ENCODE measurements at regions not wholly inside any gene's neighbourhood (a gene's known extent, or its start where the extent isn't known, plus 50 kb on each side); places are given as distances from the start of the nearest gene placed in this dataset.

- Histone ChIP-seq H4K20me1 (replicated peaks; ENCODE audit: control insufficient read depth, extremely low read depth, insufficient read depth, low read length) (no peaks in the 10 kb centered on the region), H3K9me3 (replicated peaks; ENCODE audit: control insufficient read depth, insufficient read depth, low read length) (no peaks in the 10 kb centered on the region), H3K9me1 (replicated peaks; ENCODE audit: control insufficient read depth, extremely low read depth, insufficient read depth, low read length) (no peaks in the 10 kb centered on the region), H3K4me2 (ENCODE audit: insufficient read depth, low read length) (no peak overlapping the region), H3K4me3 (replicated peaks in 1 of 3; ENCODE audit: insufficient read depth in 1 of 3, low read depth in 1 of 3, low read length in 3 of 3) (no peak overlapping the region), H3K27me3 (ENCODE audit: control insufficient read depth in 2 of 2, insufficient read depth in 2 of 2, low read length in 2 of 2) (no peaks in the 10 kb centered on the region), H3K36me3 (ENCODE audit: control insufficient read depth in 2 of 2, extremely low read depth in 1 of 2, insufficient read depth in 2 of 2, low read length in 2 of 2) (no peaks in the 10 kb centered on the region), H2AFZ (ENCODE audit: low read depth, low read length) (no peak overlapping the region), H3K79me2 (ENCODE audit: control insufficient read depth, insufficient read depth, low read length) (no peaks in the 10 kb centered on the region), H3K9ac (replicated peaks; ENCODE audit: extremely low read depth, insufficient read depth, low read length) (no peak overlapping the region), H3K27ac (ENCODE audit: insufficient read depth, low read depth, low read length) (no peak overlapping the region), H3K4me1 (ENCODE audit: control insufficient read depth, extremely low read depth, insufficient read depth, low read length) (no peaks in the 10 kb centered on the region)
- dilution Hi-C loops (cut with MboI; ENCODE audit: extremely low pct_ligation_motif_present, low sequenced_read_pairs) (no loop called here), intact Hi-C loops (cut with micrococcal nuclease) (no loop called here)
- ChIA-PET POLR2A (no interaction called here), CTCF (interaction anchor here (1.6 kb wide), 1 partner anchor 844 kb away, joined by 3 read pairs; no protein-coding TSS in a partner anchor)
- no peak for FAIRE-seq
- no peak for DNase-seq (ENCODE audit: low read depth, low spot score)
- BruUV-seq (replicated peaks), result no TSS peak
- TF ChIP-seq FOS (IDR thresholded peaks at IDR 0.05; ENCODE audit: borderline replicate concordance, insufficient read depth, low read length) (no peak), JUN (IDR thresholded peaks at IDR 0.05; ENCODE audit: borderline replicate concordance, insufficient read depth, insufficient read length, low read depth) (no peak), POLR2AphosphoS5 (IDR thresholded peaks at IDR 0.05; ENCODE audit: insufficient read depth, low read depth, low read length) (no peak), POLR2A (IDR thresholded peaks at IDR 0.05; ENCODE audit: low read depth, low read length) (no peak), MYC (IDR thresholded peaks at IDR 0.05; ENCODE audit: low read depth, low read length) (no peak), GATA2 (IDR thresholded peaks at IDR 0.05; ENCODE audit: insufficient read depth, insufficient read length, low read depth, low read length) (no peak), EZH2 (IDR thresholded peaks at IDR 0.05; ENCODE audit: borderline replicate concordance, low read depth, low read length, severe bottlenecking) (no peak)
- TF ChIP-seq, protein P1, sequence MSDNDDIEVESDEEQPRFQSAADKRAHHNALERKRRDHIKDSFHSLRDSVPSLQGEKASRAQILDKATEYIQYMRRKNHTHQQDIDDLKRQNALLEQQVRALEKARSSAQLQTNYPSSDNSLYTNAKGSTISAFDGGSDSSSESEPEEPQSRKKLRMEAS (IDR thresholded peaks at IDR 0.05; ENCODE audit: insufficient read depth, insufficient read length), result no peak
- TF ChIP-seq, protein P2, sequence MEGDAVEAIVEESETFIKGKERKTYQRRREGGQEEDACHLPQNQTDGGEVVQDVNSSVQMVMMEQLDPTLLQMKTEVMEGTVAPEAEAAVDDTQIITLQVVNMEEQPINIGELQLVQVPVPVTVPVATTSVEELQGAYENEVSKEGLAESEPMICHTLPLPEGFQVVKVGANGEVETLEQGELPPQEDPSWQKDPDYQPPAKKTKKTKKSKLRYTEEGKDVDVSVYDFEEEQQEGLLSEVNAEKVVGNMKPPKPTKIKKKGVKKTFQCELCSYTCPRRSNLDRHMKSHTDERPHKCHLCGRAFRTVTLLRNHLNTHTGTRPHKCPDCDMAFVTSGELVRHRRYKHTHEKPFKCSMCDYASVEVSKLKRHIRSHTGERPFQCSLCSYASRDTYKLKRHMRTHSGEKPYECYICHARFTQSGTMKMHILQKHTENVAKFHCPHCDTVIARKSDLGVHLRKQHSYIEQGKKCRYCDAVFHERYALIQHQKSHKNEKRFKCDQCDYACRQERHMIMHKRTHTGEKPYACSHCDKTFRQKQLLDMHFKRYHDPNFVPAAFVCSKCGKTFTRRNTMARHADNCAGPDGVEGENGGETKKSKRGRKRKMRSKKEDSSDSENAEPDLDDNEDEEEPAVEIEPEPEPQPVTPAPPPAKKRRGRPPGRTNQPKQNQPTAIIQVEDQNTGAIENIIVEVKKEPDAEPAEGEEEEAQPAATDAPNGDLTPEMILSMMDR (IDR thresholded peaks at IDR 0.05; ENCODE audit: extremely low read depth in 1 of 2, insufficient read depth in 1 of 2, low read depth in 1 of 2, low read length in 2 of 2), result no peak
Observed at GRCh38 chr7:11256501-11256900, 282.8 kb downstream of the PHF14 start.

All from endothelial cell of umbilical vein (primary cell).